Fibroblast of skin of abdomen (primary cell): ENCODE measurements at regions not wholly inside any gene's neighbourhood (a gene's known extent, or its start where the extent isn't known, plus 50 kb on each side); places are given as distances from the start of the nearest gene placed in this dataset.

Experiments
- DNase-seq: peaks from one replicate; pipeline ENCODE4 v3.0.0-alpha.2; 2013

DNA sequence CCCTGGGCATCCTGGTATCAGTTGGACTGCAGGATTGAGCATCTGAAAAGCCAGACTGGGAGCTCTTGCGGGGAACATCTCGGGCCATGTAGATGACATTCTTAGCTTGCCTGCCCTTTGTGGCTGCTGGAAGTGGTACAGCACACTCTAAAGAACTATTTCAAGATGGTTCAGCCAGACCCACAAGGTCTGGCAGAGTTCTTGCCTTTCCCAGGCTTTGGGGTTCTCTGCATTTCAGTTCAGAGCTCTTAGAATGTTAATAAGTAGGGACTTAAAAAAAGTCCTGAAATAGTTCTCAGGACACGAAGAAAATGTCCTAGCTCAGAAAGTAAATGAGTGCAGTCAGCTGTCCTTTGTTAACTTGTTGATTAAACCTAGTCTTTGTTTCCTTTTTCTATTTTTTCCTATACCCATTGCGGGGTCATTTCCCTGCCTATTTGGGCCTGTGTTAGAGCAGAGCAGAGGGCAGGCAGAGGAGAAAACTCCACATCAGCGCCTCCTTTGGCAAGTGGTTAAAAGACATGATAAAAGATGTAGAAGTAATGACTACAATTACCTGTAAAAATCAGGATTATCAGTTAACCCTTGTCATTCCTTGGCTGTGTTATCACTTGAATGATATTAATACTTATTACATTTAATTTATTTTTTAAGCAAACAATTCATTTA lies 291.5 kb downstream of the ZSWIM6 start:
- DNase-seq = no peak

DNA sequence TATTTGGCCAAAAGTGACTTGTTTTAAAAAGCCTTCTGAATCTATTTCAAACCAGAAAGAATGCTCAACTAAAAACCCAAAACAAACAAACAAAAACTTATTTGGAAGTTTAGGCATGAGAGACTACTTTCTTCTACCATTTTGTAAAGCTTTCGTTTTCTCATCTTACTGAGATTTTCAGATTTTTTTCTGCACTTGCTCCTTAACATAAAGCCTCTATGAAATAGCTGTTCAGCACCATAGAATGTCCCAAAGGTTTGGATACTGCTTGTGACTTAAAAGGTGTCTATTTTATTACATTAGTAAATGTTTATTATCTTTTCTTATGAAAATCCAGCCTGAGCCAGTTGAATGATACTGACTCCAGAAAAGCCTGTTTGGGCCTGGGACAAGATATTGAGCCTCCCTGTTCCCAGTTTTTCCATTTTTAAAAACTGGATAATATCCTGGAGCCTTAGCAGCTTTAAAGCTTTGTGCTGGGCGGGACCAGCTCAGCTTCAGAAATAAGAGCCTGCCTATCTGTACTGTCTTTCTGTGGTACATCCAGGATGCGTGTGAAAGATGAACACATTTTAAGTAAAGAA lies 292.6 kb downstream of the ZSWIM6 start:
- no peak for DNase-seq

DNA sequence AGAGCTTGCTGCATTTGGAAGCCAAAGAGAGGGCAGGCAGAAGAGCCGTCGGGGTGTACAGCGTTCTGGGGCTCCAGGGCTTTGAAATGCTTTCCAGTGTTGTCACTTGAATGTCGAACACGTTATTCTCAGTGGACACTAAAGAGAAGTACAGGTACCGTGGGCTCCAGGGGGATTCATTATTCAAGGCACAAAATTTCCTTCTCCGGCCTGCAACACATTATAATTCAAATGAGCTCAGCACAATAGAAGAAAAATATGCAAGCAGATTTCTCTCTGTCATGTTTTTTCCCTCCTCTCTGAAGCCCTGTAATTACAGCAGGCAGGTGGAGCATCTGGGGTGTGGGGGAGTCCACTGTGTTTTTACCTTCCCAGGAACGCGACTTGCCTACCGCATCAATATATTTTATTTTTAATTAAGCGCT lies 293.1 kb downstream of the ZSWIM6 start:
- DNase-seq = no peak

DNA sequence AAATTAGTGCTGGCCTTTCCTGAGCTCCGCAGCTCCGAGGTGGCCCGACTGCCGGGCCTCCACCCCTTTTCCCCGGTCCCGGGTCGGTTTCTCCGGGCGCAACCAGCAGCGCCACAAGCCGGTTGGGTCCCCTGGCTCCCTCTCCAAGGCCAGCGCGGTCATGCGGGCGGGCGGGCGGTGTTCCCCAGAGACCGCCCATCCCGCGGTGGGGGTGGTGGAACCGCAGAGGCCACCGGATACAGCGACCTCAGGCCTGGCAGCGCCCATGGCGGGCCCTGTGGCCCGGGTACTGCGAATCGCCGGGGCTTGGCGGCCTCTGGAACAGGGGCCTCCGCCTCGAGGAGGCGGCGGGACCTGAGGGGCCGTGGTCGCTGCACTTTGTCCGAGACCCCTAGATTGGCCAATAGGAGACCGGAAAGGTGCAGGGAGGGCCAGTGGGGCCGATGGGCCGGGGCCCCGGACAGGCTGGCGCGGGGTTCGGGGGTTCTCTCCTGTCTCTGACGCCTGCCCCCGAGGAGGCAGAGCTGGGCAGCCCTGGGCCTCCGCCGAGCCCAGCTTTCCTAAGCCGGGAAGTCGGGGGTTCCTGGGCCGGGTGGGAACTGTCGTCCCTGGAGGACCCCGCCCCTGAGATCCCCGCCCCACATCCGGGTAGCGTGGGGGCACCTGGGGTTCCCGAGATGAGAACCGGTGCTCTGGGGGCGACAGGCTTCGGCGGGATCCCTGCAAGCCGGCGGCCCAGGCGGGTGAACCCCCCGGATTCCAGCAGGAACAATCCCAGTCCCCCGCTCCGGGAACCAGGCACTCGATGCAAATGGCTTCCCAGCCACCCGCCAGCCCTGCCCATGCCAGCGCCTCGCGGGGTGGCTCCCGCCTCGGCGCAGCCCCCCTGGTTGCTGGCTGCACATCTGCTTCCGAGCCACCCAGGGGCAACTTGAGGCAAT lies 293.9 kb downstream of the ZSWIM6 start:
- DNase-seq = peak; percentile 41

DNA sequence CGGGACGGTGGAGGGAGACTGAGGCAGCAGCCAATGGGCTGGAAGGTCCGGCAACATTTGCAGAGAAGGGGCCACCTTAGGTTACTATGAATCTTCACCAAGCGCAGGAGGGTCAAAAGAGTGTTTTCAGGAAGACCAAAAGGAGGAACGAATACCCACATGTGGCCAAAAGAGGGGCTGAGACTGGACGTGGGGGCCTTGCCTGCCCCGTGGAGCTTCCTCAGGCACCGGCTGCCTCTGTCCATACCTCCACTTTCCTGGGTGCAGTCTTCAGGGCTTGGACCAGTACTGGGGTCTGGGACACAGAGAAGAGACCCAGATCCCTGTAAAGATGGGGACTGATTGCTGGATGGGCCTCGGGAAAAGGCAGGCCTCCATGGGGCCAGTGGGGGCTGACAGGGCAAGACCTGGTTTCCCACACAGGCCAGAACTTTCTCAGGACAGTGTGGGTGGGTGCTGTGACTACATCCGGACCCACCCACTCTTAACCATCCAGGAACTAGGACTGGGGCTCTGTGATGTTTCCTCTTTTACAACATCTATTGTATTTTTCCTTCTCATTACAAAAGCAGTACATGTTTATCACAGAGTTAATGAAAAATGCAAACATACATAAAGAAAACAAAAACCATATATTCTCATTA lies 294.7 kb downstream of the ZSWIM6 start:
- no peak for DNase-seq

DNA sequence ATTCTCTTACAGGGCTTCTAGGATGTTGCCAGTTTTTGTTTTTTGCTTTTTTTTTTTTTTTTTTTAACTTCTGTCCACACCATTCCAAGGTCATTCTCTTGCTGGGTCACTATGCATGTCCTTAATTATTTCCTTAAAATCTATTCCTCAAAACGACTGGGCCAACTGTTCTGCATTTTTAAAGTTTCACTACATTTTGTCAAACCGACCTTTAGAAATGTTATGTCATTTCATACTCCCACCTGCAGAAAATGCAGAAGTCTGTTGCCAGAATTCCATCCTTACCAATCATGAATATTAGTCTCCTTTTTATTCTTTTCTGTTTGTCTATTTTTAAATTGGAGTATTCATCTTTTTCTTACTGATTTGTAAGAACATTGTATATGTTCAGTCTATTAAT lies 295.5 kb downstream of the ZSWIM6 start:
- DNase-seq = no peak

DNA sequence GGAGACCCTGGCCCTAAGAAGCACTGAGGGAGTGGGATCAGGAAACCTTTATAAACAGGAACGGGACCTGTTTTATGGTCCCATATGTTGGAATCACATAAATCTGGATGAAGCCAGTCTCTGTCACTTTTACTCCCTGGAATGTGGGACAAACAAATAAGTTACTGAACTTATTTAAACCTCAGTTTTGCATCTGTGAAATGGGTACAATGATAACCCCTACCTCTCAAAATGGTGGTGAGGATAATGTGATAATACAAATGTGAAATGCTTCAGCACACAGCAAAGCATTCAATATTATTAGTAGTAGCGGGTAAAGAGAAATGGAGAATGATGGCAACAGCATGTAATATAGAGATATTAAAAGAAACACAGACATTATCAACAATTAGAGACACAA lies 298.9 kb downstream of the ZSWIM6 start:
- DNase-seq = no peak

DNA sequence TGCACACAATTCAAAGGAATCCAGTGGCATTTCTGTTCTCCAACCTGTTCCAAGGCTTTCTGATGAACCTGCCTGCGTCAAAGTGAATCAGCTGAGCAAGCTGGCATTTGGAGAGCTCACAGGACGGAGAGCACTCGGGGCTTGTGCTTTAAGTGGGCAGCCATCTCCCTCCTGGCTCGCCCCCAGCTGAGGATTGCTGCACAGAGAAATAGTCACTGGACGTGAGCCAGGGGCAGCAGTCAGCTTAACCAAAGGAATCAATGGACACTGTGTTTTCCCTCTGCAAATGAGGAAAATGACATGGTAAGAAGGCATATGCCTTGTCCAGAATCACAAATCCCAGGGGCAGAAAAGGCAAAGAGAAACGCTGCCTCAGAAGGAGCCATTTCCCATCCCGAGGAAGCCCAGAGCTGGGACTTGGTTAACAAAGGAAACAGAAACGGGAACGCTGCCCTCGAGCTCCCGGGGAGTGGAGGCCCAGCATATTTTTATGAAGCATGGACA lies 299.4 kb downstream of the ZSWIM6 start:
- peak; percentile 18 for DNase-seq

DNA sequence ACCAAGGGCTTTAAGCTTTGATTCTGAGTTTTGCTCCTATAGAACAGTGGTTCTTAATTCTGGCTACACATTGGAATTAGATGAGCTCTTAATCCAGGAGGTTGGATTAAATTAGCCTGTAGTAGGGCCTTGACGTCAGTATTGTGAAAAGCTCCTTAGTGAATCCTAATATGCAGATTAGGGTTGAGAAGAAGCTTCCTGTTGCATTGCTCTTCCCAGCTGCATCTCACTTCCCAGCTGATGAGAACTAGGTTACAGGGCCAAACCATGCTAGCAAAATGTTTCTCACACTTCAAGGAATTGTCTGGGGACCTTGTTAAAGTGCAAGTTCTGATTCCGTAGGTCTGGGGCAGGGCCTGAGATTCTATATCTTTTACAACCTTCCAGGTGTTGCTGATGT lies 300.0 kb downstream of the ZSWIM6 start:
- DNase-seq = no peak

DNA sequence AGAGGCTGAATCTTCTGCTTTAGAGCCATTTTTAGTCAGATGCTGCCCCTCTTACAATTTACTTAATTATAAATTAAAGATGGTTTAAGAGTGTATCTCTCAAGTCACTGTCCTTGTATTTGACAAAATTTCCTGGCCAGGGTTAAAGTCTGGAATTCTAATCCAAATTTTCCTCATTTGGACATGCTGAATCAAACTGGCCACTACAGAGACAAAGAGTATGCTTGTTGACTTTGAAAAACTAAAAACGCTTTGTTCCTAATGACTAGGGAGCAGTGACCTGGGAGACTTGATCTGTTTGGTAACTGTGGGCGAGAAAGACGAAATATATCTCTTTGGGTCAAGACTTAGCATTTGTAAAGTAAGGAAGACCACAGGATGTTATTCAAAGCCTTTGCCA lies 303.2 kb downstream of the ZSWIM6 start:
- DNase-seq = no peak

DNA sequence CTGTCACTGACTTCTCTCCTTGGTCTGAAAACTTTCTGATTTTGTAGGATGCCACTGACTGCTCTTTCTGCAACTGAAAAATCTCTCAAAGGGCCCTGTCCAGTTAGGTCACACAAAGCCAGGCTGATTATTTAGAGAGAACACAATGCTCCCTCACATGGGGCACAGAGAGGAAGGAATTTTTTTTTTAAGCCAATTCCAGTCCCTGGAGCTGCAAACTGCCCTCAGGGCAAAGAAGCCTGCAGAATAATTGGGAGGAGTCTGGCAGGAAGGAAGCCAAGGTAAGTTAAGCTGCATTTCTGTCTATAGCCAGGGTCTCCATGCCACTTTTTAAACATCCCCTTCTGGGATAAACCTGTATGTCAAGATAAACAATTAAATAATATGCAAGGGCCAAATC lies 305.5 kb downstream of the ZSWIM6 start:
- no peak for DNase-seq

DNA sequence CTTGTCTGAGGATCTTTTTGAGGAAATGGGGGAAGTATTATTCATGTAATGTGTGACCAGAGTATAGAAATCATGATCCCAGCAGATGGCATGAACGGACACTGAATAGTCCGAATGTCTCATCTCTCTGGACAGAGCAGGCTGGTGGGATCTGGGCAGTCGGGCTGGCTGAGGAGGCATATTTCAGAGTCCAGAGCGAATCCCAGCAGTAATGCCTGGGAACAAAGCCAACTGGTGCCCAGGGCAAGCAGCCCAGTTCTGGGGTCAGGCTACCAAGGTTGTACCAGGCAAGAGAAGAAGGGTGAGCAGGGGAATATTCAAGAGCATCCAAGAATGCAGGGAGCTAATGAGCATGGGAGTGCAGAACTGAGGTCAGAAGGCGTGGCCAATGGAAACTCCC lies 306.4 kb downstream of the ZSWIM6 start:
- DNase-seq = no peak

DNA sequence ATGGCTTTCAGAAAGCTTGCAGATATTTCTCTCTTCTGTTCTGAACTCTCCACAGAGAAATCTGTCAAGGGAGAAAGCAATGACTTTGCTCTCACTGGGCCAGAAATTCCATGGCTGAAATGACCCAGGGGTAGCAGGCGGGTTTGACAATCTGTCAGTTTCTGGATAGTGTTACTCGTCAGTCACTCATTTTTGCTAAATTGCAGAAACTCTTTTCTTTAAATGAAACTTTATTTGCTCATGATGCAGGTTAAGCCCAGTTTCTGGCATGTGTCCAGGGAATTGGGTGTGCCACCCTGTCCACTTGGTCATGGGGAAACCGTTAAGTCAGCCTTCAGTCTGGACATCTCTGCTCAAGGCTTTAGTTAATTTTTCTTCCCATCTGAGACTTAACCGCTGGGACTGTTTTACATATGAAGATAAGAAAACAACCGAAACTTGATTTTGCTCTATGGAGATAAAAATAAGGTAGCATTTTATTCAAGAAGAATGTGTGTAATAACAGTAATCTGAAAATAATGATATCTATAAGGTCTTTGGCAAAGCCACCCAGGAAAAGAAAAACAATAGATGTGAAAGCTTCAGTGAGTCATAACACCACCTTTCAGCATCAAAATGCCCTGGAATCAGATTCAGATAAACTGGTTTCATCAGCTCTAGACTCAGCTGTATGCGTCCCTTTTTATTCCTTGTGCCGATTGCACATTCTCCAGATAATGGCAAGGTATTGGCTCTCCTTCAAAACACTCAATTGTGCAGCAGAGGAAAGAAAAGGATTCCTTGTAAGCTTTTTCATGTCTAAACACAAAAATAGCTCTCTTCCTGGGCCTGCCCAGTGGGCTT lies 308.3 kb downstream of the ZSWIM6 start:
- no peak for DNase-seq

DNA sequence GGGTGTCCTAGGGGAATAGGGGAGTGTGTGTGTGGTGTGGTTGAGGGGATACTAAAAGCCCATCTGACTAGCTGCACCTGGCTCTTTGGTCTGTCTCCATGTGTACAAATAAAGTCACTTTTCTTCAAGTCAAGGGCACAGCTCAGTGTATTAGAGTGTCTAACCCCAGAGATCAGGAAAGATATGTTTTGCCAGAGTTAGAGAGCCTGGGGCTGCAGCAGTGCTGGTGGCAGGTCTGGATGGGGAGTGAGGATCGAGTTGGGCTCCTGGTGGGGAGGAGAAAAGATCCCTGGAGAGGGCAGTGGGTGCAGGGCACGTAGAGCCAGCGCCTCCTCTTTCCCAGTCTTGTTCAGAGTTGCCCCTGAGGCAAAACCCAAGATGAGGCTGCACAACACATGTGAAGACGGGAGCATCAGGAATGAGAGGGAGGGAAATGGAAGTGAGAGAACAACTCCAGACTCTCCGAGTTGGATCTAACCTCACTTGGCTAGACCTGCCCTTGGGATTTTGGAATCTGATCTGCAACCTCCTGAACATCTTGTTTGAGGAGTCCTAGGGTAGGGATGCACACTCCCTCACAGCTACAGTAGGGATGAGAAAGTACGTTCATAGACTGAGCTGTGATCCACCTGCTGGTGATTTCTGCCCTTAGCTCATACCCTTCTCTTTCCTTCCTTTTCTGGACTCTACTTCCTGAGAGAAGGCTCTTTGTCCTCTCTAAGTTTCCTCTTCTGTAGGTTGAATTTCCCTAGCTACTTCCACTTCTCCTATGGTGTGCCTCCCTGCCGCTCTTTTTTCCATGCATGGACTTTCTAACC lies 309.9 kb downstream of the ZSWIM6 start:
- no peak for DNase-seq

DNA sequence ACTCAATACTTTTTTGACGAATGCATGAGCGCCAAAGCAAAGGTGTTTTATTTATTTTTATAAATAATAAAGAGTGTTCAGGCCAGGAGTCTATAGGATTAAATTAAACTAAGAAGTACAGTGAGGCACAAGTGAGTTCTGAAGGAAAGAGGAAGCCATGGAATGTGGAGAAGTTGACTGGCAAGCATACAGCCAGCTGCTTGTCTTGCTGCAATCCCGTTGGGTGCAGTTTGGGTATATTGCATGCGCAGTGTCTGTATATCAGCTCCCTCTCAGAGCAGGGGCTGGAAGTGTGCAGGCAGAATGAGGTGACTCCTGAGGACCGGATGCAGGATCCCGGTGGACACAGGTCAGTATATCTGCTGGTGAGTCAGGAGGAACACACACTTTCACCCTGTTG lies 315.6 kb downstream of the ZSWIM6 start:
- DNase-seq = no peak

DNA sequence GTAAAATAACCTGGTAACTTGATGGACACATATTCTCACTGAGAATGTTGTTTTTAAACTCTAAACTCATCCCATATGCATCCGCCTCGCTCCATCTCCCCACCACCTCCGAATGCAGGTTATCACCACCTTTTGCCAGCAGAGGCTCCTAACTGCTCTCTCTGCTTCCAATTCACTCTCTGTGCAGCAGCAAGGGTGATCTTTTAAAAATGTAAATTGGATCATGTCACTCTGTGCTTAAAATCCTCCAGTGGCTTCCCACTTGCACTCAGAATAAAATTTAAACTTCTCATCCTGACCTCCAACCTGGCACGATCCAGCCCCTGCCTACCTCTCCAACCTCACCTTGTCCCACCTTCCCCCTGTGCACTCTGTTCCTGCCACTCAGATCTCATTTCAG lies 317.2 kb downstream of the ZSWIM6 start:
- no peak for DNase-seq

DNA sequence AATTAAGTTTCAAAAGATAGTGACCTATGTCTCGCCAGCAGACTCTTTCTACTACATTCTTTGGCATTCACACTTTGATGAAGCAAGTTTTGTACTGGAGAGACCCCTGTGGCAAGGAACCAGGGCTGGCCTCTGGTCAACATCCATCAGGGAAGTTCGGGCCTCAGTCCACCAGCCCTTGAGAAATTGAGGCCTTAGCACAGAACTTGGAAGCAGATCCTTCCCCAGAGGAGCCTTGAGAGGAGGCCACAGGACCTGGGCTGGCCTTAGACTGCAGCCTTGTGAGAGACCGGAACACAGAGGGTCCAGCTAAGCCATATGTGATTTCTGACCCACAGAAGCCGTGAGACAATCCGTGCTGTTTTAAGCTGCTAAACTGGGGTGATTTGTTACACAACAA lies 317.9 kb downstream of the ZSWIM6 start:
- no peak for DNase-seq

DNA sequence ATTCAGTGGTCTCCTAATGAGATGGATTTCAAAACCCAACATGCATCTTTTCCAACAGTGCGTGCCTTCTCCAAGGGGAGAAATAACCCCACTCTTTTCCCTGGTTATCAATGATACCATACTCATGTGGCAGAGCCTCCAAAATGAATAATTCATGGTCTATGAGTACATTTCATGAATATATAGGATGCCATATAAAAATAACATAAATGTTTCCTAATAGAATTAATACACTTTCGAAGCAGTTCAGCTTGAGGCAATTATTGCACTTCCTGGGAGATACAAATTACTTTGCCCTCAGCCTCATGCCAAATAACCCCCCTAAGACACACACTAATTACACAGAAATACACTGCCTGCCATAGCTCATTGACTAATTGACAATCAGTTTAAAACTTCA lies 318.6 kb downstream of the ZSWIM6 start:
- no peak for DNase-seq

DNA sequence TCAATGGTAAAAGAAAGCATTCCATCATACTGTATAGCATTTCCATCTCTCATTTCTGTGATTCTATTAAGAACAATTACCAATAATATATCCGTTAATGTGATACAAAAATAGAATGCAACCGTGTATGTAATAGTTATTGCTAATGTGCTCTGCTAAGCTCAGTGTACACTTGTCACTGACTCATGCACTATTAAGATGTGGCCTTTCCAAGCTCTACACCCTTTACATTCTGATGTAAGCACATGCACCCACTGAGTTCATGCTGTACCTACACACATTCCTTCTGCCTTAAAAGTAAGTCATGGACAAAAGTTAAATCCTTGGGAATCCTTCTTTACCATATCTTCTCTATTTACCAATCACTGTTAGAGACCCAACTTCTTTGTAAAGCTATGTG lies 319.1 kb downstream of the ZSWIM6 start:
- no peak for DNase-seq

DNA sequence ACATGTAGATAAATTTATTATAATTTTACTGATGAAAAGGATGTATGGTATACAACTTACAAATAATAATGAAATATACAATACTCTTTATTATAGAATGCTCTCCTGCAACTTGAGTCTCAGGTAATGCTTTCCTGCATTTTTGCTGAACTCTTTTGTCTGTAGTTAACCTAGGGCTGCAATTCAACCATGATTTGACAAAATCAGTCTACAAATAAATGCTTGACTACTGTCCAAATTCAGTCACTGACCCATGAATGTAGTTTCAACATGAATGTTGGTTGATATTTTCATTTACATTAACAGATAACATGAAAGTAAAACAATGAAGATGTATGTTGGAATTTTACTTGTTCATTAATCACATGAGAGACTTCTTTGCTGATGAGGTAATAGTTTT lies 320.9 kb downstream of the ZSWIM6 start:
- DNase-seq = no peak
